HepG2 (cell line): ENCODE measurements at regions not wholly inside any gene's neighbourhood (a gene's known extent, or its start where the extent isn't known, plus 50 kb on each side); places are given as distances from the start of the nearest gene placed in this dataset.

ENCODE experiments used
- ATAC-seq: fragments of 200-7000 bp; cut with Tn5 transposase; 3 replicates; pipeline ENCODE4 v1.9.1; 2020; ENCODE audit warnings: mild to moderate bottlenecking, moderate library complexity
- BruUV-seq: library from RNA; stranded (reverse); fragments of 400-500 nt; replicated peaks from 2 replicates; lab custom pipeline; 2021; lab: Mats Ljungman, UMichigan
- CTCF ChIA-PET: fragments of 300-600 bp; formaldehyde crosslinking; extraction: SDS; loops from one replicate; lab custom pipeline; 2021; ENCODE audit warnings: low total read pairs, inconsistent platforms, low intra/inter-chr PET ratio; lab: Yijun Ruan, JAX
- POLR2A ChIA-PET: fragments of 350-600 bp; sonication (Branson Sonifier 250); formaldehyde crosslinking; loops from one replicate; lab custom pipeline; 2020; ENCODE audit warnings: antibody characterized with exemption, inconsistent platforms; lab: Yijun Ruan, JAX
- DNase-seq: peaks from one replicate; pipeline ENCODE4 v3.0.0-alpha.2; 2015; ENCODE audit warnings: low spot score
- FAIRE-seq: peaks from 3 replicates; lab custom pipeline; 2011; peaks lifted over from hg19 to GRCh38; lab: Jason Lieb, UNC
- H2AFZ ChIP-seq: one replicate; pipeline ENCODE4 v1.6.1; 2011; ENCODE audit warnings: low read length, inconsistent platforms
- H3K27ac ChIP-seq: fragments of 300-600 bp; 3 replicates; pipeline ENCODE4 v1.8.0; 2011; ENCODE audit warnings: mixed run types, mild to moderate bottlenecking, mixed read lengths, low read length, inconsistent platforms; ENCODE audit not compliant: insufficient read depth; ENCODE audit errors: extremely low read length
- H3K27me3 ChIP-seq, 2 experiments: fragments of 200-600 bp in 1 of 2; 2 replicates in 1 of 2; 3 replicates in 1 of 2; pipeline versions ENCODE4 v1.6.0 to v1.8.0; 2011; ENCODE audit warnings: low read length in 2 of 2, mild to moderate bottlenecking in 2 of 2, moderate library complexity in 2 of 2, inconsistent platforms in 1 of 2; ENCODE audit not compliant: insufficient read depth in 2 of 2, control insufficient read depth in 1 of 2
- H3K36me3 ChIP-seq, 2 experiments: fragments of 200-600 bp in 1 of 2; replicated peaks in 1 of 2; 2 replicates in 1 of 2; 3 replicates in 1 of 2; pipeline versions ENCODE4 v1.5.1 to v1.8.0; 2011; ENCODE audit warnings: low read length in 2 of 2, inconsistent platforms in 1 of 2; ENCODE audit not compliant: insufficient read depth in 2 of 2, control insufficient read depth in 1 of 2
- H3K4me1 ChIP-seq: 2 replicates; pipeline ENCODE4 v1.5.1; 2012; ENCODE audit warnings: low read length, inconsistent platforms; ENCODE audit not compliant: insufficient read depth
- H3K4me2 ChIP-seq: 2 replicates; pipeline ENCODE4 v1.6.0; 2011; ENCODE audit warnings: low read depth, low read length, inconsistent platforms
- H3K4me3 ChIP-seq, 3 experiments: fragments of 200-600 bp in 1 of 3; sonication (generic), shearing (Covaris generic) in 1 of 3; replicated peaks in 1 of 3; 2 replicates each; pipeline ENCODE4 v1.5.1; 2011 to 2016; ENCODE audit warnings: low read length in 3 of 3, inconsistent platforms in 2 of 3, low read depth in 2 of 3, mild to moderate bottlenecking in 2 of 3, control low read depth in 1 of 3, mixed read lengths in 1 of 3; ENCODE audit not compliant: insufficient read depth in 1 of 3
- H3K79me2 ChIP-seq: one replicate; pipeline ENCODE4 v1.6.1; 2011; ENCODE audit warnings: low read length, inconsistent platforms; ENCODE audit not compliant: insufficient read depth
- H3K9ac ChIP-seq: 2 replicates; pipeline ENCODE4 v1.6.0; 2011; ENCODE audit warnings: mild to moderate bottlenecking, low read depth, low read length, inconsistent platforms; ENCODE audit not compliant: insufficient read depth
- H3K9me3 ChIP-seq: 2 replicates; pipeline ENCODE4 v1.5.1; 2012; ENCODE audit warnings: mild to moderate bottlenecking, low read length
- H4K20me1 ChIP-seq: 2 replicates; pipeline ENCODE4 v1.6.0; 2011; ENCODE audit warnings: inconsistent platforms, mild to moderate bottlenecking, low read length, moderate library complexity; ENCODE audit not compliant: insufficient read depth
- ARID5B ChIP-seq: IDR thresholded peaks from 2 replicates; pipeline ENCODE4 v1.4.0; 2020; ENCODE audit warnings: mild to moderate bottlenecking, missing genetic modification reagents
- CBX5 ChIP-seq: sonication (generic); formaldehyde crosslinking; IDR thresholded peaks from 2 replicates; pipeline ENCODE4 v1.4.0; 2020; ENCODE audit warnings: missing genetic modification reagents, borderline replicate concordance
- FOSL2 ChIP-seq: sonication (generic); formaldehyde crosslinking; IDR thresholded peaks from 2 replicates; pipeline ENCODE4 v1.4.0; 2020; ENCODE audit warnings: missing genetic modification reagents
- FOXA1 ChIP-seq, 2 experiments: fragments of 450-650 bp in 1 of 2; sonication (generic) in 1 of 2; formaldehyde crosslinking in 1 of 2; IDR thresholded peaks; 2 replicates each; pipeline versions ENCODE4 v1.4.0 to v1.6.1; 2016 to 2020; ENCODE audit warnings: missing genetic modification reagents in 1 of 2
- FOXP1 ChIP-seq, 2 experiments: fragments of 450-650 bp in 1 of 2; IDR thresholded peaks; 2 replicates each; pipeline ENCODE4 v1.6.1; 2017 to 2018; ENCODE audit warnings: antibody characterized with exemption in 1 of 2
- MAFF ChIP-seq: IDR thresholded peaks from 2 replicates; pipeline ENCODE4 v1.6.1; 2011; ENCODE audit warnings: low read depth, low read length, improper control_type of control experiment
- MAFG ChIP-seq: sonication (generic); formaldehyde crosslinking; IDR thresholded peaks from 2 replicates; pipeline ENCODE4 v1.5.1; 2020; ENCODE audit warnings: mild to moderate bottlenecking, missing genetic modification reagents
- MAFK ChIP-seq, 2 experiments: IDR thresholded peaks in 1 of 2; conservative IDR thresholded peaks in 1 of 2; 2 replicates each; pipeline ENCODE4 v1.6.1; 2011; ENCODE audit warnings: improper control_type of control experiment in 2 of 2, low read length in 2 of 2
- MIXL1 ChIP-seq: IDR thresholded peaks from 2 replicates; pipeline ENCODE4 v1.6.1; 2016
- NFE2 ChIP-seq: sonication (generic); formaldehyde crosslinking; IDR thresholded peaks from 2 replicates; pipeline ENCODE4 v1.4.0; 2020; ENCODE audit warnings: missing genetic modification reagents
- NFE2L2 ChIP-seq: fragments of 150-350 bp; IDR thresholded peaks from 2 replicates; pipeline ENCODE4 v1.6.1; 2014; ENCODE audit warnings: low read length
- RARA ChIP-seq: IDR thresholded peaks from 2 replicates; pipeline ENCODE4 v1.6.1; 2016; ENCODE audit warnings: missing genetic modification reagents, missing compliant biosample characterization
- SALL1 ChIP-seq: sonication (generic); formaldehyde crosslinking; IDR thresholded peaks from 2 replicates; pipeline ENCODE4 v1.8.0; 2022; ENCODE audit warnings: mild to moderate bottlenecking, missing genetic modification reagents
- SOX5 ChIP-seq: IDR thresholded peaks from 2 replicates; pipeline ENCODE4 v1.6.1; 2016; ENCODE audit warnings: borderline replicate concordance
- SOX6 ChIP-seq, 2 experiments: fragments of 450-650 bp in 1 of 2; sonication (generic) in 1 of 2; formaldehyde crosslinking in 1 of 2; IDR thresholded peaks; 2 replicates each; pipeline versions ENCODE4 v1.4.0 to v1.6.1; 2017 to 2020; ENCODE audit warnings: antibody characterized with exemption in 1 of 2, mild to moderate bottlenecking in 1 of 2, missing genetic modification reagents in 1 of 2
- ZNF235 ChIP-seq: sonication (generic); formaldehyde crosslinking; IDR thresholded peaks from 2 replicates; pipeline ENCODE4 v1.8.1; 2023; ENCODE audit warnings: mild to moderate bottlenecking, missing genetic modification reagents, borderline replicate concordance
- ZNF563 ChIP-seq: sonication (generic); formaldehyde crosslinking; IDR thresholded peaks from 2 replicates; pipeline ENCODE4 v1.8.0; 2022; ENCODE audit warnings: mild to moderate bottlenecking, moderate library complexity, missing genetic modification reagents
- ZNF598 ChIP-seq: sonication (generic); formaldehyde crosslinking; IDR thresholded peaks from 2 replicates; pipeline ENCODE4 v1.5.1; 2020; ENCODE audit warnings: mild to moderate bottlenecking, missing genetic modification reagents, borderline replicate concordance
- ZNF710 ChIP-seq: sonication (generic); formaldehyde crosslinking; IDR thresholded peaks from 2 replicates; pipeline ENCODE4 v1.5.0; 2020; ENCODE audit warnings: mild to moderate bottlenecking, missing genetic modification reagents, borderline replicate concordance
- whole genome bisulfite sequencing: methylation state at CpG from one replicate; pipeline ENCODE4 v1.1.6; 2017; ENCODE audit warnings: low lambda C conversion rate; 5-methylcytosine and 5-hydroxymethylcytosine counted together
- in situ Hi-C: cut with HindIII; loops from 2 replicates; pipeline ENCODE4 v1.10.0; 2017; ENCODE audit warnings: low pct_unique_long_range_greater_than_20kb; ENCODE audit not compliant: extremely low pct_ligation_motif_present
- intact Hi-C: fragments of 100-400 bp; cut with micrococcal nuclease; formaldehyde crosslinking; loops from one replicate; pipeline ENCODE4 v1.10.0; 2022; ENCODE audit not compliant: unreplicated experiment

GRCh38 chr19:23986623-23987022, 71.9 kb downstream of the ZNF726 start (continued):
- no peak for TF ChIP-seq ZNF710

GRCh38 chr19:23991170-23991569, 76.5 kb downstream of the ZNF726 start:
- Histone ChIP-seq H3K4me3 (no peak overlapping the region), H3K27ac (no peak overlapping the region), H3K9me3 (peaks cover 82% of the 10 kb centered on the region), H3K36me3 (no peaks in the 10 kb centered on the region), H2AFZ (no peak overlapping the region), H3K27me3 (no peaks in the 10 kb centered on the region), H3K4me1 (no peaks in the 10 kb centered on the region), H3K4me2 (no peak overlapping the region), H4K20me1 (no peaks in the 10 kb centered on the region), H3K9ac (no peak overlapping the region), H3K79me2 (no peaks in the 10 kb centered on the region)
- ATAC-seq (no peak), DNase-seq (peak; percentile 49), FAIRE-seq (no peak)
- in situ Hi-C loops = no loop called here
- intact Hi-C loops = no loop called here
- 5% methylated on average over 1 of the region's 1 CpG for WGBS
- ChIA-PET CTCF (no interaction called here), POLR2A (no interaction called here)
- no TSS peak for BruUV-seq
- TF ChIP-seq NFE2L2 (peak; percentile 85), MAFF (peak; percentile 55; the same call in 1 of the 2 replicates), NFE2 (CRISPR knock-in tag) (peak; percentile 83; the same call in 1 of the 2 replicates), FOXP1 (IDR thresholded peaks at IDR 0.05) (no peak), FOXP1 (CRISPR knock-in tag; IDR thresholded peaks at IDR 0.05) (peak; percentile 66; the same call in 1 of the 2 replicates), MIXL1 (CRISPR knock-in tag) (no peak), FOSL2 (CRISPR knock-in tag) (peak; percentile 88), MAFG (peak; percentile 23; the same call in 1 of the 2 replicates), CBX5 (CRISPR knock-in tag) (peak; percentile 28; the same call in 1 of the 2 replicates), MAFK (conservative IDR thresholded peaks at IDR 0.05 in 1 of 2, IDR thresholded peaks at IDR 0.05 in 1 of 2; ENCODE audit: low read length in 2 of 2) (peak; percentile 59 to 63), ARID5B (CRISPR knock-in tag) (0 out of 2 replicates have a peak, but pooled peaks have one; percentile 16), ZNF598 (CRISPR knock-in tag) (no peak), SALL1 (CRISPR knock-in tag) (0 out of 2 replicates have a peak, but pooled peaks have one; percentile 15), RARA (CRISPR knock-in tag) (peak; percentile 21; the same call in 1 of the 2 replicates), FOXA1 (IDR thresholded peaks at IDR 0.05) (no peak), FOXA1 (CRISPR knock-in tag; IDR thresholded peaks at IDR 0.05) (peak; percentile 37; the same call in 1 of the 2 replicates), SOX6 (IDR thresholded peaks at IDR 0.05) (no peak), SOX6 (CRISPR knock-in tag; IDR thresholded peaks at IDR 0.05) (peak; percentile 93), ZNF235 (CRISPR knock-in tag) (no peak), ZNF563 (CRISPR knock-in tag) (no peak), SOX5 (CRISPR knock-in tag) (peak; percentile 82)
